H9 (cell line): ENCODE measurements at regions not wholly inside any gene's neighbourhood (a gene's known extent, or its start where the extent isn't known, plus 50 kb on each side); places are given as distances from the start of the nearest gene placed in this dataset.

Experiments used
- DNase-seq: peaks from one replicate; pipeline ENCODE4 v3.0.0-alpha.2; 2017
- H2AFZ ChIP-seq: one replicate; pipeline ENCODE4 v1.6.1; 2013; ENCODE audit warnings: mild to moderate bottlenecking, low read length, control low read depth, moderate library complexity
- H2AK5ac ChIP-seq: 2 replicates; pipeline ENCODE4 v1.6.1; 2013; ENCODE audit warnings: low read length, control low read depth, mixed read lengths; ENCODE audit not compliant: insufficient read length
- H2BK120ac ChIP-seq: one replicate; pipeline ENCODE4 v1.6.1; 2013; ENCODE audit warnings: low read depth, mild to moderate bottlenecking, low read length, control low read depth, inconsistent platforms; ENCODE audit not compliant: poor library complexity, severe bottlenecking
- H2BK12ac ChIP-seq: 2 replicates; pipeline ENCODE4 v1.6.1; 2013; ENCODE audit warnings: low read length, control low read depth, mixed read lengths, low read depth; ENCODE audit not compliant: insufficient read length
- H2BK15ac ChIP-seq: 2 replicates; pipeline ENCODE4 v1.6.1; 2013; ENCODE audit warnings: low read depth, low read length, control low read depth
- H2BK20ac ChIP-seq: one replicate; pipeline ENCODE4 v1.6.1; 2013; ENCODE audit warnings: low read depth, mild to moderate bottlenecking, low read length, control low read depth, inconsistent platforms; ENCODE audit not compliant: poor library complexity, severe bottlenecking
- H2BK5ac ChIP-seq: 2 replicates; pipeline ENCODE4 v1.6.1; 2013; ENCODE audit warnings: low read length, control low read depth, mixed read lengths; ENCODE audit not compliant: insufficient read length
- H3K14ac ChIP-seq: 2 replicates; pipeline ENCODE4 v1.6.1; 2013; ENCODE audit warnings: low read length, control low read depth; ENCODE audit not compliant: insufficient read depth
- H3K18ac ChIP-seq: 2 replicates; pipeline ENCODE4 v1.6.1; 2013; ENCODE audit warnings: low read depth, mild to moderate bottlenecking, mixed read lengths, low read length, control low read depth; ENCODE audit not compliant: insufficient read length
- H3K23ac ChIP-seq: 2 replicates; pipeline ENCODE4 v1.6.1; 2013; ENCODE audit warnings: low read length, control low read depth, mixed read lengths, low read depth; ENCODE audit not compliant: insufficient read length
- H3K23me2 ChIP-seq: 2 replicates; pipeline ENCODE4 v1.6.1; 2013; ENCODE audit warnings: low read depth, mild to moderate bottlenecking, mixed read lengths, low read length, control low read depth; ENCODE audit not compliant: insufficient read length, poor library complexity, severe bottlenecking
- H3K27ac ChIP-seq: 2 replicates; pipeline ENCODE4 v1.5.1; 2013; ENCODE audit warnings: low read length, control low read depth, mixed read lengths, low read depth; ENCODE audit not compliant: insufficient read length
- H3K27me3 ChIP-seq: 2 replicates; pipeline ENCODE4 v1.6.1; 2013; ENCODE audit warnings: low read length, control low read depth, inconsistent platforms; ENCODE audit not compliant: insufficient read depth
- H3K4ac ChIP-seq: 2 replicates; pipeline ENCODE4 v1.6.1; 2013; ENCODE audit warnings: low read depth, mild to moderate bottlenecking, control low read depth, inconsistent platforms, low read length, moderate library complexity
- H3K4me1 ChIP-seq: 2 replicates; pipeline ENCODE4 v1.6.1; 2013; ENCODE audit warnings: low read length, control low read depth, inconsistent platforms; ENCODE audit not compliant: insufficient read depth
- H3K4me2 ChIP-seq: 2 replicates; pipeline ENCODE4 v1.6.1; 2013; ENCODE audit warnings: low read length, control low read depth, mixed read lengths; ENCODE audit not compliant: insufficient read length, insufficient read depth
- H3K56ac ChIP-seq: 2 replicates; pipeline ENCODE4 v1.6.1; 2013; ENCODE audit warnings: low read depth, mild to moderate bottlenecking, mixed read lengths, low read length, control low read depth; ENCODE audit not compliant: insufficient read length
- H3K79me1 ChIP-seq: 2 replicates; pipeline ENCODE4 v1.6.1; 2013; ENCODE audit warnings: low read depth, mild to moderate bottlenecking, moderate library complexity, low read length, control low read depth, inconsistent platforms; ENCODE audit not compliant: insufficient read depth, poor library complexity, severe bottlenecking
- H3K79me2 ChIP-seq: 2 replicates; pipeline ENCODE4 v1.6.1; 2013; ENCODE audit warnings: low read length, control low read depth, inconsistent platforms; ENCODE audit not compliant: insufficient read depth
- H3K9ac ChIP-seq: 2 replicates; pipeline ENCODE4 v1.6.1; 2013; ENCODE audit warnings: low read length, control low read depth, mixed read lengths; ENCODE audit not compliant: insufficient read length; ENCODE audit errors: extremely low read depth
- H3K9me3 ChIP-seq: one replicate; pipeline ENCODE4 v1.6.1; 2013; ENCODE audit warnings: low read depth, low read length, inconsistent platforms; ENCODE audit not compliant: control insufficient read depth
- H3T11ph ChIP-seq: one replicate; pipeline ENCODE4 v1.6.1; 2013; ENCODE audit warnings: mild to moderate bottlenecking, low read length, control low read depth, inconsistent platforms
- H4K20me1 ChIP-seq: one replicate; pipeline ENCODE4 v1.6.1; 2013; ENCODE audit not compliant: control insufficient read depth, insufficient read length, insufficient read depth
- H4K5ac ChIP-seq: 2 replicates; pipeline ENCODE4 v1.6.1; 2013; ENCODE audit warnings: low read depth, mild to moderate bottlenecking, mixed read lengths, low read length, control low read depth; ENCODE audit not compliant: insufficient read length
- H4K8ac ChIP-seq: replicated peaks from 2 replicates; pipeline ENCODE4 v1.6.1; 2013; ENCODE audit warnings: low read length, control low read depth, mixed read lengths, low read depth; ENCODE audit not compliant: insufficient read length
- H4K91ac ChIP-seq: 2 replicates; pipeline ENCODE4 v1.6.1; 2013; ENCODE audit warnings: low read depth, mild to moderate bottlenecking, moderate library complexity, mixed read lengths, low read length, control low read depth; ENCODE audit not compliant: insufficient read length
- H3K27ac Mint-ChIP-seq, 3 experiments: 2 replicates in 2 of 3; 3 replicates in 1 of 3; pipeline ENCODE4 v1.8.0; 2020 to 2021; ENCODE audit warnings: mixed read lengths in 3 of 3, mild to moderate bottlenecking in 1 of 3, moderate library complexity in 1 of 3
- H3K27me3 Mint-ChIP-seq: 2 replicates; pipeline ENCODE4 v1.8.0; 2021; ENCODE audit warnings: low read depth, mild to moderate bottlenecking, moderate library complexity, mixed read lengths
- H3K36me3 Mint-ChIP-seq, 3 experiments: 2 replicates in 2 of 3; 3 replicates in 1 of 3; pipeline ENCODE4 v1.8.0; 2020 to 2021; ENCODE audit warnings: low read depth in 3 of 3, mixed read lengths in 3 of 3; ENCODE audit not compliant: insufficient read depth in 1 of 3
- H3K4me1 Mint-ChIP-seq, 2 experiments: 2 replicates each; pipeline ENCODE4 v1.8.0; 2020; ENCODE audit warnings: mixed read lengths in 2 of 2
- H3K4me3 Mint-ChIP-seq, 2 experiments: 2 replicates in 1 of 2; 3 replicates in 1 of 2; pipeline ENCODE4 v1.8.0; 2020 to 2021; ENCODE audit warnings: mild to moderate bottlenecking in 2 of 2, mixed read lengths in 2 of 2, moderate library complexity in 1 of 2
- H3K9me3 Mint-ChIP-seq, 2 experiments: 2 replicates in 1 of 2; 3 replicates in 1 of 2; pipeline ENCODE4 v1.8.0; 2020; ENCODE audit warnings: mild to moderate bottlenecking in 2 of 2, mixed read lengths in 2 of 2, moderate library complexity in 1 of 2
- CTCF ChIP-seq: fragments of 200-600 bp; sonication (generic); conservative IDR thresholded peaks from 3 replicates; pipeline ENCODE4 v1.8.0; 2021; ENCODE audit warnings: antibody characterized with exemption, mild to moderate bottlenecking
- WGBS: extraction: QIAGEN DNeasy Blood & Tissue Kit; methylation state at CpG from one replicate; pipeline ENCODE4 v1.1.7; 2013; ENCODE audit warnings: missing lambda C conversion rate, low lambda C conversion rate, mixed read lengths; ENCODE audit not compliant: insufficient read length; ENCODE audit errors: extremely low coverage; 5-methylcytosine and 5-hydroxymethylcytosine counted together

- Histone ChIP-seq H4K8ac (no peak overlapping the region), H3K79me1 (no peaks in the 10 kb centered on the region), H2BK5ac (no peak overlapping the region), H2BK15ac (no peak overlapping the region), H3K9ac (no peak overlapping the region), H2BK20ac (no peak overlapping the region), H3K27ac (no peak overlapping the region), H4K91ac (no peak overlapping the region), H3K14ac (no peak overlapping the region), H2BK12ac (no peak overlapping the region), H4K20me1 (peaks cover 3% of the 10 kb centered on the region), H4K5ac (no peak overlapping the region), H3K27me3 (no peaks in the 10 kb centered on the region), H3K4me2 (no peak overlapping the region), H3K79me2 (no peaks in the 10 kb centered on the region), H3K4me1 (no peaks in the 10 kb centered on the region), H3K18ac (no peak overlapping the region), H2BK120ac (no peak overlapping the region), H3T11ph (no peak overlapping the region), H3K4ac (no peak overlapping the region), H3K23ac (no peak overlapping the region), H2AK5ac (no peak overlapping the region), H2AFZ (no peak overlapping the region), H3K9me3 (no peaks in the 10 kb centered on the region), H3K23me2 (no peaks in the 10 kb centered on the region), H3K56ac (no peak overlapping the region)
- H3K4me3 Mint-ChIP-seq, result no peak overlapping the region
- H3K27me3 Mint-ChIP-seq, result no peaks in the 10 kb centered on the region; the same call in 1 of the 2 replicates
- peaks cover 0 to 6% of the 10 kb centered on the region in 2 experiments; a peak in 2 of 5 replicates for H3K9me3 Mint-ChIP-seq
- no peaks in the 10 kb centered on the region for H3K36me3 Mint-ChIP-seq
- no peak for DNase-seq
- H3K27ac Mint-ChIP-seq, result no peak overlapping the region
- WGBS, result no CpG with 5 or more reads among the region's 2 CpGs
- H3K4me1 Mint-ChIP-seq, result peaks cover 8 to 10% of the 10 kb centered on the region in 2 experiments
- no peak for TF ChIP-seq CTCF
These were observed 141.8 kb downstream of the ACKR3 start for GRCh38 chr2:236711440-236711839.
